ENCODE measurements at regions not wholly inside any gene's neighbourhood (a gene's known extent, or its start where the extent isn't known, plus 50 kb on each side); places are given as distances from the start of the nearest gene placed in this dataset.

DNA sequence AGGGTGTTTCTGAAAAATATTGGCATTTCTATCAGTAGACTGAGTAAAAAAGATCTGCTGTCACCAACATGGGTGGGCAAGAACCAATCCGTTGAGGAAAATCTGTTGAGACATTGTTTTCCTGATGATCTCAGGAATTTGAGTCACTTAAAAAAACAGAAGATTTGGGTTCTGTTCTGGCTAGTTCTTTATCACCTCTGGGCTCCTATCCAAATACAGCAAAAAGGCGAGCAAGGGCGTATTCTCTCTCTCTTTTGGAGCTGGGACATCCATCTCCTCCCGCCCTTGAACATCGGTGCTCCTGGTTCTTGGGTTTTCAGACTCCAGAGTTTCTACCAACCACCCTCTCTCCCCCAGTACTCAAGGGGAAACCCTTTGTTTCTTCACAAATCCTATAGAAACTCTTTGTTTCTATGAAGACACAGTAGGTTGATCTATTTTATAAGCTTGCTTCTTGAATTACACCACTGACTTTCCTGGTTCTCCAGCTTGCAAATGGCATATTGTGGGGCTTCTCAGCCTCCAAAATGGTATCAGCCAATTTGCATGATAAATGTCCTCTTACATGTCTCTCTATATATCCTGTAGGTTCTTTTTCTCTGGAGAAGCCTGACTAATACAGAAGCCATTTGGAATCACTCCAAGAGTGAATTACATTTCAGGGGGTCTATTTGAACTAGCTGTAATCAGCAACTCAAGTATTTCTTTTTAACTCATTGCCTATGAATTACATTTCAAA, 263.9 kb upstream of the TMTC1 start:
- Histone ChIP-seq H3F3A (ENCODE audit: insufficient read depth) (no peaks in the 10 kb centered on the region), H4K20me1 (ENCODE audit: insufficient read depth) (no peaks in the 10 kb centered on the region), H3K27me3 (replicated peaks; ENCODE audit: insufficient read depth) (0 out of 2 replicates have a peak, but pooled peaks cover 3% of the 10 kb centered on the region), H3K9me3 (ENCODE audit: low read depth) (no peaks in the 10 kb centered on the region), H3K4me1 (ENCODE audit: insufficient read depth) (no peaks in the 10 kb centered on the region), H3K9ac (no peak overlapping the region), H3K9me2 (ENCODE audit: insufficient read depth) (no peaks in the 10 kb centered on the region), H3K27ac (no peak overlapping the region), H3K4me2 (ENCODE audit: unreplicated experiment) (no peak overlapping the region), H3K79me2 (ENCODE audit: insufficient read depth) (no peaks in the 10 kb centered on the region), H2AFZ (no peak overlapping the region), H3K4me3 (no peak overlapping the region), H3K36me3 (ENCODE audit: low read depth) (no peaks in the 10 kb centered on the region)
- WGBS, 2 experiments (ENCODE audit: low coverage in 1 of 2, low lambda C conversion rate in 2 of 2, missing lambda C conversion rate in 2 of 2), result 61 to 62% methylated on average over 5 of the region's 5 CpGs
- TF ChIP-seq EZH2 (IDR thresholded peaks at IDR 0.05; ENCODE audit: insufficient read depth, poor library complexity, severe bottlenecking) (no peak), EZH2phosphoT487 (IDR thresholded peaks at IDR 0.05; ENCODE audit: insufficient read depth, low read depth) (no peak)
- peak; percentile 10 for DNase-seq
- in situ Hi-C loops (cut with MboI), result no loop called here

DNA sequence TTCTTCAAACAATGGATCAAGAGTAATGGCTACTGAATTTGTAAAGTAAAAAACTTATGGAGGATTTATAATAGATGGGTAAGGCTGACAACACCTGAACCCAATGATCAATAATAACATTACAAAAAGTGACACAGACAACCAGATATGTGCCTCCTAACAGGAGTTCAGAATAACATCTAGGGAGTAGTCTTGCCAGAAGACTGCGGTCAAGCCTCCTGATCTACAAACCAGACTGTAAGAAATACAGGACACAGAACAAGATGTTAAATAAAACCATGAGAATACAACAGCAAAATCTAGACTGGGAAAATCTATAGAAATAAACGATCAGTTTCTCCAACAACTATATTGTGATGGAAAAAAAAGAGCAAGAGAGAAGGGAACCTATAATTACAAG, 262.6 kb upstream of the TMTC1 start:
- no peak overlapping the region for H3K4me3 ChIP-seq
- 70 to 72% methylated on average over 2 of the region's 2 CpGs for WGBS, 2 experiments (ENCODE audit: low coverage in 1 of 2, low lambda C conversion rate in 2 of 2, missing lambda C conversion rate in 2 of 2)
- DNase-seq, result no peak

GRCh38 chr12:30045171-30045570, 261.4 kb upstream of the TMTC1 start:
- in situ Hi-C loops (cut with MboI), result no loop called here
- TF ChIP-seq EZH2phosphoT487 (IDR thresholded peaks at IDR 0.05; ENCODE audit: insufficient read depth, low read depth) (no peak), EZH2 (IDR thresholded peaks at IDR 0.05; ENCODE audit: insufficient read depth, poor library complexity, severe bottlenecking) (no peak)
- 45 to 50% methylated on average over 1 of the region's 1 CpG for WGBS, 2 experiments (ENCODE audit: low coverage in 1 of 2, low lambda C conversion rate in 2 of 2, missing lambda C conversion rate in 2 of 2)

More for the DNA sequence above, 262.6 kb upstream of the TMTC1 start:
- in situ Hi-C loops (cut with MboI), result no loop called here
- no peaks in the 10 kb centered on the region for H3K36me3 ChIP-seq (ENCODE audit: low read depth)
- no peaks in the 10 kb centered on the region for H3K27me3 ChIP-seq (replicated peaks; ENCODE audit: insufficient read depth)
- H3K79me2 ChIP-seq (ENCODE audit: insufficient read depth), result no peaks in the 10 kb centered on the region
- H3K9me3 ChIP-seq (ENCODE audit: low read depth), result no peaks in the 10 kb centered on the region
- H3K27ac ChIP-seq, result no peak overlapping the region
- H2AFZ ChIP-seq, result no peak overlapping the region
- no peaks in the 10 kb centered on the region for H4K20me1 ChIP-seq (ENCODE audit: insufficient read depth)
- H3K9me2 ChIP-seq (ENCODE audit: insufficient read depth), result no peaks in the 10 kb centered on the region
- TF ChIP-seq EZH2phosphoT487 (IDR thresholded peaks at IDR 0.05; ENCODE audit: insufficient read depth, low read depth), result no peak
- TF ChIP-seq EZH2 (IDR thresholded peaks at IDR 0.05; ENCODE audit: insufficient read depth, poor library complexity, severe bottlenecking), result no peak
- H3K9ac ChIP-seq, result no peak overlapping the region
- H3K4me2 ChIP-seq (ENCODE audit: unreplicated experiment), result no peak overlapping the region
- H3F3A ChIP-seq (ENCODE audit: insufficient read depth), result no peaks in the 10 kb centered on the region
- H3K4me1 ChIP-seq (ENCODE audit: insufficient read depth), result no peaks in the 10 kb centered on the region

DNA sequence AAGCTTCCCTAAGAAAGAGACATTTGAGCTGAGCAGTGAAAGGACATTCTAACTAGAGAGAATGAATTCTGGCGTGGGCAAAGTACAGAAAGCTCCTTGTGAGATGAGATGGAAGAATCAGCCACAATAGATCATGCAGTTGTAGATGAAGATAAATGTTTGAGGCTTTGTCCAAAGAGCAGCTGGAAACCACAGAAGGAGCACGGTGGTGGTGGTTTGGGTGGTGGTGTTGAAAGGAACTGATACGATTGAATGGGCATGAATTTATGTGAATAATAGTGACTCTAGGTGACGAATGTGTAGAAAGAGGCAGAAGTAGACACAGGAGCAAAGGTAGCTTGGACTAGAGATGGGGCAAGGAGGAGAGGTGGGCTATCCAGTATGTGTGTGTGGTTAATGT, 260.5 kb upstream of the TMTC1 start:
- Histone ChIP-seq H3K27ac (no peak overlapping the region), H3K27me3 (replicated peaks; ENCODE audit: insufficient read depth) (no peaks in the 10 kb centered on the region), H3K79me2 (ENCODE audit: insufficient read depth) (no peaks in the 10 kb centered on the region), H3K36me3 (ENCODE audit: low read depth) (no peaks in the 10 kb centered on the region), H3K4me3 (no peak overlapping the region), H3K9me2 (ENCODE audit: insufficient read depth) (no peaks in the 10 kb centered on the region), H3K9ac (no peak overlapping the region), H3K4me2 (ENCODE audit: unreplicated experiment) (no peak overlapping the region), H3K4me1 (ENCODE audit: insufficient read depth) (no peaks in the 10 kb centered on the region), H3K9me3 (ENCODE audit: low read depth) (no peaks in the 10 kb centered on the region), H4K20me1 (ENCODE audit: insufficient read depth) (no peaks in the 10 kb centered on the region), H3F3A (ENCODE audit: insufficient read depth) (no peaks in the 10 kb centered on the region), H2AFZ (no peak overlapping the region)
- DNase-seq, result no peak
- TF ChIP-seq EZH2 (IDR thresholded peaks at IDR 0.05; ENCODE audit: insufficient read depth, poor library complexity, severe bottlenecking) (no peak), EZH2phosphoT487 (IDR thresholded peaks at IDR 0.05; ENCODE audit: insufficient read depth, low read depth) (no peak)
- WGBS, 2 experiments (ENCODE audit: low coverage in 1 of 2, low lambda C conversion rate in 2 of 2, missing lambda C conversion rate in 2 of 2), result 38 to 47% methylated on average over 4 of the region's 4 CpGs
- in situ Hi-C loops (cut with MboI), result no loop called here

More at GRCh38 chr12:30045171-30045570, 261.4 kb upstream of the TMTC1 start:
- Histone ChIP-seq H2AFZ (no peak overlapping the region), H3K27me3 (replicated peaks; ENCODE audit: insufficient read depth) (no peaks in the 10 kb centered on the region), H4K20me1 (ENCODE audit: insufficient read depth) (no peaks in the 10 kb centered on the region), H3K4me1 (ENCODE audit: insufficient read depth) (no peaks in the 10 kb centered on the region), H3F3A (ENCODE audit: insufficient read depth) (no peaks in the 10 kb centered on the region), H3K9me3 (ENCODE audit: low read depth) (no peaks in the 10 kb centered on the region), H3K9ac (no peak overlapping the region), H3K9me2 (ENCODE audit: insufficient read depth) (no peaks in the 10 kb centered on the region), H3K27ac (no peak overlapping the region), H3K4me2 (ENCODE audit: unreplicated experiment) (no peak overlapping the region), H3K4me3 (no peak overlapping the region), H3K36me3 (ENCODE audit: low read depth) (no peaks in the 10 kb centered on the region), H3K79me2 (ENCODE audit: insufficient read depth) (no peaks in the 10 kb centered on the region)
- no peak for DNase-seq
